NCI-H82 (cell line): ENCODE measurements at regions not wholly inside any gene's neighbourhood (a gene's known extent, or its start where the extent isn't known, plus 50 kb on each side); places are given as distances from the start of the nearest gene placed in this dataset.
"Not testable (repeated sequence)": the region's sequence is repeated elsewhere in the genome, so short reads cannot be mapped to it uniquely, and the experiment has no call there.

Experiments
- DNase-seq: peaks from one replicate; lab custom pipeline; 2025; lab: John Stamatoyannopoulos, UW

- peak; percentile 83 for DNase-seq
These were observed 78.2 kb upstream of the SULF2 start for GRCh38 chr20:47863315-47863965.

- peak; percentile 83 for DNase-seq
These were observed 77.4 kb upstream of the SULF2 start for GRCh38 chr20:47862574-47863240.

GRCh38 chr20:47861116-47861515 is 75.8 kb upstream of the SULF2 start:
- no peak for DNase-seq

DNA sequence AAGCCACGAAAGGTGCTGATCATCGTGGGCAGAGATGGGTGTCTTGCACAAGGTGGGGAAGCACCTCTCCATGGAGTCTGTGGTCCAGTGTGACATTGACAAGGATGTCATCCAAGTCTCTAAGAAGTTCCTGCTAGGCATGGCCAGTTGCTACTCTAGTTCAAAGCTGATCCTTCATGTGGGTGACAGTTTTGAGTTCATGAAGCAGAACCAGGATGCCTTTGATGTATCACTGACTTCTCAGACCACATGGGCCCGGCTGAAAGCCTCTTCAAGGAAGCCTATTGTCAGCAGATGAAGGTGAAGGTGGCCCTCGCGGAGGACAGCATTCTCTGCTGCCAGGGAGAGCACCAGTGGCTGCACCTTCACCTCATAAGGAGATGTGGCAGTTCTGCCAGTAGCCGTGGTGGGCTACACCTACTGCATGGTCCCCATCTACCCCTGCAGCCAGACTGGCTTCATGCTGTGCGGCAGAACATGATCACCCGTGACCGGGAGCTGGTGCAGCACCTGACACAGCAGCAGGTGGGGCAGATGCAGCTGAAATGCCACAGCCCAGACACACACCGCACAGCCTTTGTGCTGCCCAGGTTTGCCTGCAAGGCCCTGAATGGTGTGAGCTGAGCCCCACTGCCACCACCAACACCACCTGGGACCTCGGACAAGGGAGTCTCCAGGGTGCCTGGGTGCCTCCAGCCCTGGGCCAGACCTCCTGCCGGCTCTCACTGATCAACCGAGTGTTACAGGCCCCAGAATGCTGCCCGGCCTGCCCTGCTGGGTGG is 75.0 kb upstream of the SULF2 start:
- no peak for DNase-seq

DNA sequence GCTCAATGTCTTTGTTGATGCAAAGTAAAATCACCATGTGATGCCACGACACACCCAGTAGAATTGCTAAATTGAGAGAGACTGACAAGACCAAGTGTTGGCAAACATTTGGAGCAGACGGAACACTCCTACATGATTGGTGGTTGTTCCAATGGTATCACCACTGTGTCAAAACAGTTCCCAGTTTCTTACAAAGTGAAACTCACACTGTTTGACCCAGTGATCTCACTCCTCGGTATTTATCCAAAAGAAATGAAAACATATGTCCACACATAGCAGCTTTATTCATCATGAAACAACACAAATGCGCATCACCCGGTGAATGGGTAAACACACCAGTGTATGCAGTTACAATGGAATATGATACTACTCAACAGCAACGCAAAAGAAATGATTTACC is 74.0 kb upstream of the SULF2 start:
- DNase-seq = no peak

GRCh38 chr20:47857569-47858464 is 72.5 kb upstream of the SULF2 start:
- no peak for DNase-seq

GRCh38 chr20:47857187-47857568 is 71.9 kb upstream of the SULF2 start:
- no peak for DNase-seq

DNA sequence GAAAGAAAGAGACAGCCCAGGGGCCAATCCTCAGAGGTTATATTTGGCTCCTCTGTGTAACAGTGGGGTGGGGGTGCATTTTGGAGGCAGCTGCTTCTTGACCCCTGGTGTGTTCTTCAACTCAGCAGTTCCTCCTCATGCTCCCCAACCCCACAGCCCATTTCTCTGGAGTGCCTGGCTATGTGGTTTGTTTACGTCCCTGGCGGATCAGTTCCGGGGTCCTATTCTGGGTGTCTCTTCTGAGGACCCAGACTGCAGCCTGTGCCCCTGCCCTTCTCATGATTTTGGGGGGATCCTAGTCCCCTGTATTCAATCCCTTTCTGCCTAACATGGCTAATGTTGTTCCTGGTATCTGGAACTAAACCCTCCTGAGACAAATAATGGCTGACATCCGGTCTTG is 70.5 kb upstream of the SULF2 start:
- no peak for DNase-seq

- peak; percentile 85 for DNase-seq
These were observed 69.5 kb upstream of the SULF2 start for GRCh38 chr20:47854687-47855212.

DNA sequence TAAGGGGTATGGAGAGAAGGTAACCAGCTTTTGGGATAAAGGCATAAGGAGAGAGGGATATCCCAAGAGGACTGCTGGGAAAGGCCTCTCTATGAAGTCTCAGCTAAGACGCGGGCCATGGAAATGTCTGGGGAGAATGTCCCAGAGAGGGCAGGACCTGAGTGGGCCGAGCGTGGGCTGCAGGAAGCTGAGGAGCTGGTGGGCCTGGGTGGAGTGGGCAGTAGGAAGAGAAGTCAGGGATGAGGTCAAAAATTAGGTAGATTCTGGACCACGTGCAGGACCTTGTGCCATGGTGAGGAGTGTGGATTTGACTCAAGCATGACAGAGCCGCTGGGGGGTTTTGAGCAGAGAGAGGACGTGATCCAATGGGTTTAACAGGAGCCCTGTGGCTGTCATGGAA is 66.5 kb upstream of the SULF2 start:
- DNase-seq = no peak

DNA sequence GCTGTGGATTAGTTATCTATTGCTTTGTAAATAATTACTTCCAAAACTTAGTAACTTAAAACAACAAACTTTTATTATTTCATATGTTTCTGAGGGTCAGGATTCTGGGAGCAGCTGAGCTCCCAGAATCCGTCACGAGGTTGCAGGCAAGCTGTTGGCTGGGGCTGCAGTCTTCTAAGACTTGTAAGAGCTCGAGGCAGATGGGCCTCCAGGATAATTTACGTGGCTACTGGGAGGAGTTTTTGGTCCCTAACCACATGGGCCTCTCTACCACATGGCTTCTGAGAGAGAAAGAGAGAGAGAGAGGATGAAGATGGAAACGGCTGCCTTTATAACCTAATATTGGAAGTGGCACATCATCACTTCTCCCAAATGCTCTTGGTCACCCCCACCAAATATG is 64.9 kb upstream of the SULF2 start:
- DNase-seq = peak; percentile 66

- DNase-seq = no peak
These were observed 64.3 kb upstream of the SULF2 start for GRCh38 chr20:47849596-47849995.

DNA sequence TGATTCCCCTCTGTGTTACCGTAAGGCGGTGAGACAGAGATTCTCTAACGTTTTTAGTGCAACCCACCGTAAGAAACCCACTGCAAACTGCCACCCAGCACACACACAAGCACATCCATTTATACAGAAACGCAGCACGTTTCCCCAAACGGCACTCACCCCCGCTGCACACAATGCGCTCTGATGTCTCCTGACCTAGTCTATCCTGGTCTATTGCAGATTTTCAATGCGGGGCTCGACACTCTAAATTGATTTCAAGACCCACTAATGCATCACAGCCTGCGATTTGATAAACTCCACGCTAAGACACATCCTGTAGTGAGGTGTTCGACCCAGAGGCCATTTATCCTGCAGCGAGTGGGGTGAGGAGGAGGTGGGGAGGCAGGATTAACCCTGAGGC is 63.7 kb upstream of the SULF2 start:
- no peak for DNase-seq

DNA sequence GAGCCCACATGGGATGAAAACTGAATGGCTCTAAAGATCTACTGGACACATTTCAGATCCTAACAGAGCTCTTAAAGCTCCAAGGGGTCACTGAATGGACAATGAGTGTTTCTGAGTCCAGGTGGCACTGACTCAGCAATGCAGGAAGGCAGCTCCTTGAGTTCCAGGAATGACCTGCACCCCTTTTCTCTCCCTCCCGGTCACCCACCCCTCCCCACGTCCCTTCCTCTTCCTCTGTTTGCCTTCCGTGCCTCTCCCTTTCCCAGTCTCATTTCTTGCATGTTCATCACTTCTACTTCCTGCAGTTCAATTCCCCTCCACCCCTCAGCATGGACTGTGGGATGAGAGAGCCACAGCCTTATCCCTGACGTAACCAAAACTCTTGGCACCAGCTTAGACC is 63.3 kb upstream of the SULF2 start:
- not testable (repeated sequence) for DNase-seq

GRCh38 chr20:47847884-47848485 is 62.7 kb upstream of the SULF2 start:
- peak; percentile 24 for DNase-seq

DNA sequence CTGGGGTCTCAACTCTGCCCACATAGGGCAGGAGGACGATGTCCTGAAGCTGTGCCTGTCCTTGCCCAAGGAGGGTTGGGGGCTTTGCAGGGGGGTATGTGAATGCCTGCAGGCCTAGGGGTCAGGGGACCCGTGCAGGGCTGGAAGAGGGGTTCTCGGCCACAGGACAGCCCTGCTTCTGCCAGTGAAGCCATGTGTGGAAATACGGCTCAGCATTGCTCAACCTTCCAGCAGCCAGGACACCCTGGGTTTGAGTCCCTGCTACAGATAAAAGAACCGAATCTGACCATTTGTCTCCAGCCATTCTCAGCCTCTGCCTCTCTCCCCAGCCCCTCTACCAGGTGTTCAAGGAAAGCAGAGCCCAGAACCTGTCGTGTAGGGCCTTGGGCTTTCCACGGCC is 61.9 kb upstream of the SULF2 start:
- not testable (repeated sequence) for DNase-seq

DNA sequence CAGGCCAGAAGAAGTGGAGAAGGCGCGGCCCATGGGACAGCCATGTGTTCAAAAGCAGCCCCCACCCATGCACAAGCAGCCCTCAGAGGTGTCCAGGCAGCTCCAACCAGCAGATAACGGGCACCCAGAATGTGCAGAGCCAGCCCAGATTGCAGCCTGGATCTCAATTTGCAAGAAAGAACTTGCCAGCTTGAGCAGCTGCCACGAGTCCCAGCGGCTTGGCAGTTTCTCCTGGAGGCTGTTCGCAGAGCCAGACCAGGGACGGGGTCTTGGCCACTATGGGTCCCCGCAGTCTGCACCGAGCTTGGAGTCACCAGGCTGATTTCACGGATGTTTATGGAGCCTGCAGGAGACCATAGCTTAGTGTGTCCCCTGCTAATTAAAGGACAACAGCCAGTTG is 61.4 kb upstream of the SULF2 start:
- not testable (repeated sequence) for DNase-seq

GRCh38 chr20:47845382-47845977 is 60.2 kb upstream of the SULF2 start:
- DNase-seq = not testable (repeated sequence)

DNA sequence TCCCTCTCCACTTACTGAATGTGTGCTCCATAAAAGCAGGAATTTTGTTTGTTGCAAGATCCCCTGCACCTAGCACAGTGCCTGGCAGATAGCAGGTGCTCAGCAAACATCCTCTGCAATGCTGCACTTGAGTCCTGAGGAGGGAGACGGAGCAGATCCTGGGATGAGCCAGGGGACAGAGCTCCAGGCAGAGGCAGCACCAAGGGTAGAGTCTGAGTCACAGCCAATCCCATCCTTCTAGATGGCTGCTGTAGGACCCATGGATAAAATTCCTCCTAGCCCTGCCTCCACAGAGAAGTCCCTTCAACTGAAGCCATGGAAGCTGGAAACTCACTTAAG is 59.3 kb upstream of the SULF2 start:
- not testable (repeated sequence) for DNase-seq

DNA sequence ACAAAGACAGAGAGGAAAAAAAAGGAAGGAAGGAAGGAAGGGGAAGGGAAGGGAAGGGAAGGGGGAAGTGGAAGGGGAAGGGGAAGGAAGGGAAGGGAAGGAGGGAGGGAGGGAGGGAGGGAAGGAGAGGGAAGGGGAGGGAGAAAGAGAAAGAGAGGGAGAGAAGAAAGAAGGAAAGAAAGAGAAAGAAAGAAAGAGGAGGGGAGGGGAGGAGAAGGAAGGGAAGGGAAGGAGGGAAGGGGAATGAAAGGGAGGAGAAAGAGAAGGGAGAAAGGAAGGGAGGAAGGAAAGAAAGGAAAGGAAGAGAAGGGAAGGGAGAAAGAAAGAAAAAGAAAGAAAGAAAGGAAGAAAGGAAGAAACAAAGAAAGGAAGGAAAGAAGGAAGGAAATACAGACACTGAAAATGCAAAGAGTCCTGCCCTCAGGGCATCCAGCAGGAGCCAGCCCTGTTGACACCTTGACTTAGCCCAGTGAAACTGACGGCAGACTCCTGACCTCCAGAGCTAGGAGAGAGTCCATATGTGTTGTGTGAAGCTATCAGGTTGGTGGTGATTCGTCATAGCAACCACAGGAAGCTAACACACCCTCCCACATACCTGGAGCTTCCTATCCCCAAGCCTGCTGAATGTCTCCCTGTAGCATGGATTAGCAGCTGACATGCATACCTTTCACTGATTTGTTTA is 58.7 kb upstream of the SULF2 start:
- DNase-seq = no peak

- not testable (repeated sequence) for DNase-seq
These were observed 57.7 kb upstream of the SULF2 start for GRCh38 chr20:47842950-47843349.
